Erythroblast (primary cell): ENCODE measurements at regions not wholly inside any gene's neighbourhood (a gene's known extent, or its start where the extent isn't known, plus 50 kb on each side); places are given as distances from the start of the nearest gene placed in this dataset.

Experiments
- GATA1 ChIP-seq: IDR thresholded peaks from 2 replicates; pipeline ENCODE4 v1.6.1; 2011; ENCODE audit warnings: low read depth, mild to moderate bottlenecking, control low read depth, low read length, moderate library complexity
- POLR2A ChIP-seq: IDR thresholded peaks from 2 replicates; pipeline ENCODE4 v1.6.1; 2011; ENCODE audit warnings: mild to moderate bottlenecking, low read length

DNA sequence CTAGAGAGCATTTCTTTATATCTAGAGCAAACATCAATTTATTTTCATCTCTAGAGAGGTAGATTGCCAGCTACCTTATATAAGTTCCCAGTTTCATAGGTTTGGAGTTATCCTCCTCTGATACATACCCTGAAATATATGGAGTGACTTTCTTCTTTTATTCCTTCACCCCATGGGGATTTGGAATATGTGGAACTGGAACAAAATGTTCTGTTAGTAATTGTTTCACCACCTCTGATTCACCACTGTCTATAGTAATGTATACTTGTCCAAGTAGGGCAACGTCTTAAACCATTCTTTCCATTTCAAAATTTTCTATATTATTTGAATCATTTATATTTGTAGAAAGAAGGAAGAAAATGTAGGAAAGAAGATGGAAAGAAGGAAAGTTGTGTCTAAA is 511.2 kb upstream of the KCND2 start:
- TF ChIP-seq POLR2A (no peak), GATA1 (no peak)
